ENCODE measurements at regions not wholly inside any gene's neighbourhood (a gene's known extent, or its start where the extent isn't known, plus 50 kb on each side); places are given as distances from the start of the nearest gene placed in this dataset.

DNA sequence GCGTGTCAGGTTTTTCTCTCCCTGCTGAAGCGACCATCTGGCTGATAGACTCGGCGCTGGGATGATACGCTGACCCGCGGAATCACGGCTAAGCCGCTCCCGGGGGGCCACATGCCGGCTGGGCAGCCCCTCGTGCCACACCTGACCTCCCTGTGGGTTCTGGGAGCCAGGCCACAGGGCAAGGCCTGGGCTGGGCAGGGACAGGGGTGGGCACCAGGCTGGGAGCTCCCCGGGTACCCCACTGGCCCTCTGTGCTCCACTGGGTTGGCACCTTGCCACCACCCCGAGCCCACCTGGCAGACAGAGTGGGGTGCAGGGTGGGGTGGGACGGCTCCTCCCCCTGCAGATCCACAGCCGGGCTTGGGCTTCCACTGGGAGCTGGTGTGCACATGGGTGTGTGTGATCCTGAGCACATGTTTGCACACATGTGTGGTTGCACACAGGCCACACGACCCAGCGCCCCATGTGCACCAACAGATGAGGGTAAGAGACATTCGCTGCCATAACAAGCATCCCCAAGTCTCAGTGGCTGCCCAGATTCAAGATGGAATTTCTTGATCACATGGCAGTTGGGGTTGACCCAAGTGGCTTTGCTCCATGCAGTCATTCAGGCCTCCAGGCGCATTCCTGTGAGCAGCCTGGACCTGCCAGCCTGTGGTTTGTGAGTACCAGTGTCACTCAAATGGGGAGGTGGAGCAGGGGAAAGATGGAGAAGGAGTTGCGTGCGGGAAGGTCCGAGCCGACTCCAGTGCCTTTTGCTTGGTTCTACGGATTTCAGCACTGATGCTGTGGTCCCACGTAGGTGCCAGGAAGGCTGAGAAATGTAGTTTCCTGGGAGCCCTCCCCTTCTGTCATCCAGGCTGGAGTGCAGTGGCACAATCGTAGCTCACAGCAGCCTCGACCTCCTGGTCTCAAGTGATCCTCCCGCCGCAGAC, 79.7 kb downstream of the UNCX start:
- TF ChIP-seq, protein P1, sequence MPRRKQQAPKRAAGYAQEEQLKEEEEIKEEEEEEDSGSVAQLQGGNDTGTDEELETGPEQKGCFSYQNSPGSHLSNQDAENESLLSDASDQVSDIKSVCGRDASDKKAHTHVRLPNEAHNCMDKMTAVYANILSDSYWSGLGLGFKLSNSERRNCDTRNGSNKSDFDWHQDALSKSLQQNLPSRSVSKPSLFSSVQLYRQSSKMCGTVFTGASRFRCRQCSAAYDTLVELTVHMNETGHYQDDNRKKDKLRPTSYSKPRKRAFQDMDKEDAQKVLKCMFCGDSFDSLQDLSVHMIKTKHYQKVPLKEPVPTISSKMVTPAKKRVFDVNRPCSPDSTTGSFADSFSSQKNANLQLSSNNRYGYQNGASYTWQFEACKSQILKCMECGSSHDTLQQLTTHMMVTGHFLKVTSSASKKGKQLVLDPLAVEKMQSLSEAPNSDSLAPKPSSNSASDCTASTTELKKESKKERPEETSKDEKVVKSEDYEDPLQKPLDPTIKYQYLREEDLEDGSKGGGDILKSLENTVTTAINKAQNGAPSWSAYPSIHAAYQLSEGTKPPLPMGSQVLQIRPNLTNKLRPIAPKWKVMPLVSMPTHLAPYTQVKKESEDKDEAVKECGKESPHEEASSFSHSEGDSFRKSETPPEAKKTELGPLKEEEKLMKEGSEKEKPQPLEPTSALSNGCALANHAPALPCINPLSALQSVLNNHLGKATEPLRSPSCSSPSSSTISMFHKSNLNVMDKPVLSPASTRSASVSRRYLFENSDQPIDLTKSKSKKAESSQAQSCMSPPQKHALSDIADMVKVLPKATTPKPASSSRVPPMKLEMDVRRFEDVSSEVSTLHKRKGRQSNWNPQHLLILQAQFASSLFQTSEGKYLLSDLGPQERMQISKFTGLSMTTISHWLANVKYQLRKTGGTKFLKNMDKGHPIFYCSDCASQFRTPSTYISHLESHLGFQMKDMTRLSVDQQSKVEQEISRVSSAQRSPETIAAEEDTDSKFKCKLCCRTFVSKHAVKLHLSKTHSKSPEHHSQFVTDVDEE (CRISPR knock-in tag; IDR thresholded peaks at IDR 0.05): no peak
- TF ChIP-seq ZFP30 (CRISPR knock-in tag; IDR thresholded peaks at IDR 0.05) (no peak), ESRRG (CRISPR knock-in tag; IDR thresholded peaks at IDR 0.05) (no peak), ARNTL (CRISPR knock-in tag; IDR thresholded peaks at IDR 0.05; ENCODE audit: borderline replicate concordance, low read depth) (no peak), ZFP3 (CRISPR knock-in tag; IDR thresholded peaks at IDR 0.05) (no peak), CSDC2 (CRISPR knock-in tag; IDR thresholded peaks at IDR 0.05) (no peak)
- TF ChIP-seq, protein P2, sequence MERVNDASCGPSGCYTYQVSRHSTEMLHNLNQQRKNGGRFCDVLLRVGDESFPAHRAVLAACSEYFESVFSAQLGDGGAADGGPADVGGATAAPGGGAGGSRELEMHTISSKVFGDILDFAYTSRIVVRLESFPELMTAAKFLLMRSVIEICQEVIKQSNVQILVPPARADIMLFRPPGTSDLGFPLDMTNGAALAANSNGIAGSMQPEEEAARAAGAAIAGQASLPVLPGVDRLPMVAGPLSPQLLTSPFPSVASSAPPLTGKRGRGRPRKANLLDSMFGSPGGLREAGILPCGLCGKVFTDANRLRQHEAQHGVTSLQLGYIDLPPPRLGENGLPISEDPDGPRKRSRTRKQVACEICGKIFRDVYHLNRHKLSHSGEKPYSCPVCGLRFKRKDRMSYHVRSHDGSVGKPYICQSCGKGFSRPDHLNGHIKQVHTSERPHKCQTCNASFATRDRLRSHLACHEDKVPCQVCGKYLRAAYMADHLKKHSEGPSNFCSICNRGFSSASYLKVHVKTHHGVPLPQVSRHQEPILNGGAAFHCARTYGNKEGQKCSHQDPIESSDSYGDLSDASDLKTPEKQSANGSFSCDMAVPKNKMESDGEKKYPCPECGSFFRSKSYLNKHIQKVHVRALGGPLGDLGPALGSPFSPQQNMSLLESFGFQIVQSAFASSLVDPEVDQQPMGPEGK (CRISPR knock-in tag; IDR thresholded peaks at IDR 0.05; ENCODE audit: borderline replicate concordance): no peak
- TF ChIP-seq, protein P3, sequence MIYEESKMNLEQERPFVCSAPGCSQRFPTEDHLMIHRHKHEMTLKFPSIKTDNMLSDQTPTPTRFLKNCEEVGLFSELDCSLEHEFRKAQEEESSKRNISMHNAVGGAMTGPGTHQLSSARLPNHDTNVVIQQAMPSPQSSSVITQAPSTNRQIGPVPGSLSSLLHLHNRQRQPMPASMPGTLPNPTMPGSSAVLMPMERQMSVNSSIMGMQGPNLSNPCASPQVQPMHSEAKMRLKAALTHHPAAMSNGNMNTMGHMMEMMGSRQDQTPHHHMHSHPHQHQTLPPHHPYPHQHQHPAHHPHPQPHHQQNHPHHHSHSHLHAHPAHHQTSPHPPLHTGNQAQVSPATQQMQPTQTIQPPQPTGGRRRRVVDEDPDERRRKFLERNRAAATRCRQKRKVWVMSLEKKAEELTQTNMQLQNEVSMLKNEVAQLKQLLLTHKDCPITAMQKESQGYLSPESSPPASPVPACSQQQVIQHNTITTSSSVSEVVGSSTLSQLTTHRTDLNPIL (CRISPR knock-in tag; IDR thresholded peaks at IDR 0.05; ENCODE audit: low read depth): no peak
- TF ChIP-seq, protein P4, sequence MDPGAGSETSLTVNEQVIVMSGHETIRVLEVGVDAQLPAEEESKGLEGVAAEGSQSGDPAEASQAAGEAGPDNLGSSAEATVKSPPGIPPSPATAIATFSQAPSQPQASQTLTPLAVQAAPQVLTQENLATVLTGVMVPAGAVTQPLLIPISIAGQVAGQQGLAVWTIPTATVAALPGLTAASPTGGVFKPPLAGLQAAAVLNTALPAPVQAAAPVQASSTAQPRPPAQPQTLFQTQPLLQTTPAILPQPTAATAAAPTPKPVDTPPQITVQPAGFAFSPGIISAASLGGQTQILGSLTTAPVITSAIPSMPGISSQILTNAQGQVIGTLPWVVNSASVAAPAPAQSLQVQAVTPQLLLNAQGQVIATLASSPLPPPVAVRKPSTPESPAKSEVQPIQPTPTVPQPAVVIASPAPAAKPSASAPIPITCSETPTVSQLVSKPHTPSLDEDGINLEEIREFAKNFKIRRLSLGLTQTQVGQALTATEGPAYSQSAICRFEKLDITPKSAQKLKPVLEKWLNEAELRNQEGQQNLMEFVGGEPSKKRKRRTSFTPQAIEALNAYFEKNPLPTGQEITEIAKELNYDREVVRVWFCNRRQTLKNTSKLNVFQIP (CRISPR knock-in tag; IDR thresholded peaks at IDR 0.05; ENCODE audit: borderline replicate concordance, low read depth): no peak

All from SK-N-SH treated with all-trans-retinoic acid at 6 μM for 48 hours (cell line).